HG02840 (cell line): ENCODE measurements at regions not wholly inside any gene's neighbourhood (a gene's known extent, or its start where the extent isn't known, plus 50 kb on each side); places are given as distances from the start of the nearest gene placed in this dataset.

Experiments used
- ATAC-seq: cut with Tn5 transposase; IDR thresholded peaks from one replicate; pipeline ENCODE4 v1.9.1; 2021; ENCODE audit warnings: mild to moderate bottlenecking, moderate library complexity, moderate number of reproducible peaks; ENCODE audit not compliant: unreplicated experiment, low FRiP score

- no peak for ATAC-seq
Measured at GRCh38 chr11:29318134-29318845, 698.5 kb downstream of the KCNA4 start.

- ATAC-seq: no peak
Measured at GRCh38 chr11:29317694-29318093, 699.1 kb downstream of the KCNA4 start.

GRCh38 chr11:29315275-29315674, 701.6 kb downstream of the KCNA4 start:
- ATAC-seq: no peak

- ATAC-seq: no peak
Measured at GRCh38 chr11:29314211-29314610, 702.6 kb downstream of the KCNA4 start.

- no peak for ATAC-seq
Measured at GRCh38 chr11:29312812-29313211, 704.0 kb downstream of the KCNA4 start.

- no peak for ATAC-seq
Measured at GRCh38 chr11:29310725-29311342, 706.0 kb downstream of the KCNA4 start.

GRCh38 chr11:29309992-29310391, 706.8 kb downstream of the KCNA4 start:
- no peak for ATAC-seq

- ATAC-seq: no peak
Measured at GRCh38 chr11:29306527-29306926, 710.3 kb downstream of the KCNA4 start.

GRCh38 chr11:29305456-29306232, 711.2 kb downstream of the KCNA4 start:
- no peak for ATAC-seq

- no peak for ATAC-seq
Measured at GRCh38 chr11:29300420-29300819, 716.4 kb downstream of the KCNA4 start.

GRCh38 chr11:29296680-29297079, 720.1 kb downstream of the KCNA4 start:
- ATAC-seq: no peak

GRCh38 chr11:29293825-29294224, 723.0 kb downstream of the KCNA4 start:
- ATAC-seq: peak; percentile 89

GRCh38 chr11:29282088-29282487, 734.7 kb downstream of the KCNA4 start:
- ATAC-seq: no peak

GRCh38 chr11:29281271-29281777, 735.5 kb downstream of the KCNA4 start:
- no peak for ATAC-seq

GRCh38 chr11:29280452-29280851, 736.4 kb downstream of the KCNA4 start:
- ATAC-seq: no peak

- no peak for ATAC-seq
Measured at GRCh38 chr11:29279716-29280115, 737.1 kb downstream of the KCNA4 start.

GRCh38 chr11:29272019-29272654, 744.7 kb downstream of the KCNA4 start:
- ATAC-seq: no peak

- ATAC-seq: no peak
Measured at GRCh38 chr11:29271616-29272015, 745.2 kb downstream of the KCNA4 start.

- no peak for ATAC-seq
Measured at GRCh38 chr11:29268733-29269132, 748.1 kb downstream of the KCNA4 start.

GRCh38 chr11:29265792-29266191, 751.0 kb downstream of the KCNA4 start:
- ATAC-seq: no peak

- ATAC-seq: no peak
Measured at GRCh38 chr11:29265381-29265780, 751.4 kb downstream of the KCNA4 start.
